HG02870 (cell line): ENCODE measurements at regions not wholly inside any gene's neighbourhood (a gene's known extent, or its start where the extent isn't known, plus 50 kb on each side); places are given as distances from the start of the nearest gene placed in this dataset.
A peak's percentile ranks its signal among the peaks of the same experiment; 100 is the strongest.

Experiments
- ATAC-seq: cut with Tn5 transposase; IDR thresholded peaks from one replicate; pipeline ENCODE4 v1.9.1; 2021; ENCODE audit warnings: mild to moderate bottlenecking, moderate library complexity; ENCODE audit not compliant: unreplicated experiment

GRCh38 chrX:39165185-39165584, 363.9 kb downstream of the MID1IP1 start:
- no peak for ATAC-seq

GRCh38 chrX:39165773-39166172, 364.5 kb downstream of the MID1IP1 start:
- no peak for ATAC-seq

DNA sequence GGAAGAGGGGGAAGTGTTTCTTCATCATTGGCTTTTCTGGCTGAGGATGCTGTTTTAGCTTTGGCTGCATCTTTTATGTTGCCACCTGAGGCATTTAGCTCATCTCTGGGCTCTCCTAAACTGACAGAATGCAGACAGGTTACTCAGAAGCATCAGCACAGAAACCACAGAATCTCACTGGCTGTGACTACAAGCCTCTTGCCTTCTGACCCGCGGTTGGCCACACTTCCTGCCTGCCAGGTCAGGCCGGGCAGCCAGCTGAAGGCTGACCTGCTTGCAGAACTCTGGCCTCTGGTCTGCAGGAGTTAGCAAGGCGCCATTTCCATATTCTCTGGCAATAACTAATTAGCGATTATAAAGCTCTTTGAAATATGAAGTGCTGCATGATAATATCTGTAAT, 366.5 kb downstream of the MID1IP1 start:
- no peak for ATAC-seq

GRCh38 chrX:39168609-39169008, 367.4 kb downstream of the MID1IP1 start:
- ATAC-seq, result no peak

- no peak for ATAC-seq
Measured at GRCh38 chrX:39169976-39170375, 368.7 kb downstream of the MID1IP1 start.

DNA sequence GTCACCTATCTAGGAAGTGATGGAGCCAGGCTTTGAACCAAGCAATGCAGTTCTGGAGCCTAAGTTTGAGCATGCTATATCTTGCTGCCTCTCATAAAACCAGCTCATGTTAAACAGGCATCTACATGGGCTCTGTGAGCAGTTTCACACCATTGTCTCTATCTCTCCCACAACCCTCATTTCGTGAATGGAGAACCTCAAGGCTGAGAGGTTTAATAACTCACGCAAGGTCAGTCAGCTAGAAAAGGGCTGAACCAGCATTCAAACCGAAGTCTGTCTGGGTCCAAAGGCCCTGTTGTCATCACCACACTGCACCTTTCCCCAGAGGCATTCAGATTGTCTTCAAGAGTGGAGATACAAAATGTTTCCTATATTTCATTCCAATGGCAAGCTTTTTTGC, 369.2 kb downstream of the MID1IP1 start:
- no peak for ATAC-seq

DNA sequence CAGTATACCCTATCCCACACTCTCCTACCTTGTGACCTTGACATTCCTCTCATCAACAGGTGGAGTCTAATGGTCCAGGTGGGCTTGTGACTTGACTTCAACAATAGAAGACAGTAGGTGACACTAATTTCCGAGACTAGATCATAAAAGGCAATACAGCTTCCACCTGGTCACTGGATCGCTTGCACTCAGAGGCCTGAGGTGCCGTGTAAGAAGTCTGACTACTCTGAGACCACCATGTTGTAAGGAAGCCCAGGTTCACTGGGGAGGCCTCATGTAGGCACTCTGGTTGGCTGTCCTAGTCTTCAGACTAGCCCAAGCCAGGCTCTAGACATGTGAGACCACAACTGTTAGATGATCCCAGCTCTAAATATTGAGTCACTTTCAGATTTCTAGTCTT, 370.4 kb downstream of the MID1IP1 start:
- ATAC-seq, result no peak

DNA sequence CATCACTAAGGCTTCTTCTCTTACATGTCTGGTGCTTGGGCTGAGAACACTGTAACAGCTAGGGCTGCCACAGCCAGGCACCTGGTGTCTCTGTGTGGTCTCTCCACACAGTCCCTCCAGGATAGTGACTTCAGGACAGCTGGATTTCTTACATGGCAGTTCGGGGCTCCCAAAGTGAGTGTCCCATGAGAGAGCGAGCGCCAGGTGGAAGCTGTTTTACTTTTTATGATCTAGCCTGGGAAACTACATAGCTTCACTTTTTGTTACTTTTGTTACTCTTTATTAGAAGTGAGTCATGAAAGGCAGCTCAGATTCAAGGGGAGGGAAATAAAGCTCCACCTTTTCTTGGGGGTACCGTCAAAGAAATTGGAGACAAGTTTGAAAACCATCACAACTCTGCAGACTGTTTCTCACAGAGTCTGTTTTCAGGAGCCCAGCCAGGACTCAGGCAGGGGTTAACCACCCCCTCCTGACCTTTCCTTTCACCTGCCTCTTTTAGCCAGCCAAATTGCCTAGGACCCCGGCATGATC, 373.0 kb downstream of the MID1IP1 start:
- ATAC-seq, result no peak

DNA sequence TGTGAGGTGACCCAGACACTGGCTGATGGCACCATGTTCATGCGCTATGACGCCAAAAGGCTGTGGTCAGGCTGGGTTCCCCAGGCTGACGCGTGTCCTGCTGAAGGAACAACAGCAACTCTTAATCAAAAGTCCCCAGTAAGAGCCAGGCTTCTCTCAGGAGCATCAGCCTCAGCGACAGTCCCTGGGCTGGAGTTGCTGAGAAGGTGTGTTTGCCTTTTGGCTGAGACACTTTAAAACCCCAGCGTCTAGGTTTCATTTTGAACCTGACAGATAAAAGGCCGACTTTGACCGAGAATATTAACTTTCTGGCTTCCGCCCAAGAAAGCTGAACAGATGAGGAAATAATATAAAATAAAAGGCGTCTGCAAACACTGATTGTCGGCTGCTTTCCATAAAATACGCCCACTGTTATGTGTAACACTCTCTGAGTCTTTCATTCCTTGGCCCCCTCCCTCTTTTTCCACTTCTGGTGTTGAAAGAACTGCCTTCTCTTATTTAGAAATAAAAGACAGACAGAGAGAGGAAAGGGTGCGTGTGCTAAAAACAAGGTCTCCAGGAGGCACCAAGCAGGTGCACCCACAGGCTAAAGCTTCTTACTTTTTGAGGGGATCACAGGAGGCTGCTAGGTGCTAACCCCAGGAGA, 373.6 kb downstream of the MID1IP1 start:
- ATAC-seq, result no peak

DNA sequence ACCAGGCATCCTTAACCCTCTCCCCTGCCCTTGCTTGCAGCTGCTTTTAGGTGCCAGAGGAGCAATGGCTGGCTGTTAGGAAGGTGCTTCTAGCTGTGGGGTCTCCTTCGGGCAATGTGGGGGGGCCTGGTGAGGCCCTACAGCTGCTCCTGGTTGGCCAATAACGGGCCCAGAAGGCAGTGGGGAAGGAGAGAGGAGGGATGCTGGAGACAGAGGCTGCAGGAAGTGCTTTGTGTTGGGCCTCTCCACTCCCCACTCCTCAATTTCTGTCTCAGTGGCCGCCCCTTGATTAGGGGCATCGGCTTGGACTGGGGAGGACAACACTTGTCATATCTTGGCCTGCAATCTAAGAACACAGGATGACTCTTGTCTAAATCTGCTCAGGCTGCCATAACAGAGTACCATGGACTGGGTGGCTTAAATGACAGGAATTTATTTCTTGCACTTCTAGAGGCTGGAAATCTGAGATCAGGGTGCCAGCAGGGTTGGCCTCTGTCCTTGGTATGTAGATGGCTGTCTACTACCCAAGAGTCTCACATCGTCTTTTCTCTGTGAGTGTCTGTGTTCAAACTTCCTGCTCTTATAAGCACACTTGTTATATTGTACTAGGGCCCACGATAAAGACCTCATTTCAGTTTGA, 374.3 kb downstream of the MID1IP1 start:
- ATAC-seq, result no peak

GRCh38 chrX:39176105-39176504, 374.8 kb downstream of the MID1IP1 start:
- no peak for ATAC-seq

DNA sequence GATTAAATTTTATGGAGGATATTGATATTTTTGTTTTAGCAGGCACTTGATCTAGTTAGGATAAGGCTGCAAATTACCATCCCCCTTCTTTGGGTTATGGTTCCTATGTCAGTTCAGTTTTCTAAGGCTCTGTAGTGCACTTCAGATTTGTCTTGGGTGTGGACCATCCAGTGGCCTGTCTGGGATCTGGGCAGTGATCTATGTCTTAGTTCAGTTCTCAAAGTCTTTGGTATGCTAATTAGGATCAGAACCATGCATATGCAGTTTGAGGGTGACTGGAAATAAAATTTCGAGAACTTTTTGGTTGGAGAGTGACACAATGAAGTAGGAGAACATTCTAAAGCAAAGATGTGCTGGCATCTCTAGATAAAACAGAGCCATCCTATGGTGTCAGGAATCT, 388.2 kb downstream of the MID1IP1 start:
- no peak for ATAC-seq

GRCh38 chrX:39194673-39195072, 393.4 kb downstream of the MID1IP1 start:
- no peak for ATAC-seq

DNA sequence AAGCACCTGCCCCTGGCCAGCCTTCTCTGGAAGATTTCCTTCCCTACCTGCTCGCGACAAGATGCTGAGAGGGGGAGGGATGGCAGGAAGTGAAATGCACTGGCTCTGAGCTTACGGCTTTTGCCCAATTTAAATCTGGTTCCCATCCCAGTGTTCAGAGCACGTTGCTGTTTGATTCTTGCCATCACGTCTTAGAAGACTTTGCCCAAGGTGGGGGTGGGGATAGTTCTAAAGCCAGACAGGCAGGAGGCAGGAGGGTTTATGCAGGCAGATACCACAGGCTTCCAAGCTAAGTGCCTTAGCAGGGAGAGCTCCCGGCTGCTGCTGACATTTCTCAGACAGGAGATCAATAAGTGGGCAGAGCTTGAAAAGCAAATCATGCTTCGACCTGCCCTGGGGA, 393.9 kb downstream of the MID1IP1 start:
- no peak for ATAC-seq

DNA sequence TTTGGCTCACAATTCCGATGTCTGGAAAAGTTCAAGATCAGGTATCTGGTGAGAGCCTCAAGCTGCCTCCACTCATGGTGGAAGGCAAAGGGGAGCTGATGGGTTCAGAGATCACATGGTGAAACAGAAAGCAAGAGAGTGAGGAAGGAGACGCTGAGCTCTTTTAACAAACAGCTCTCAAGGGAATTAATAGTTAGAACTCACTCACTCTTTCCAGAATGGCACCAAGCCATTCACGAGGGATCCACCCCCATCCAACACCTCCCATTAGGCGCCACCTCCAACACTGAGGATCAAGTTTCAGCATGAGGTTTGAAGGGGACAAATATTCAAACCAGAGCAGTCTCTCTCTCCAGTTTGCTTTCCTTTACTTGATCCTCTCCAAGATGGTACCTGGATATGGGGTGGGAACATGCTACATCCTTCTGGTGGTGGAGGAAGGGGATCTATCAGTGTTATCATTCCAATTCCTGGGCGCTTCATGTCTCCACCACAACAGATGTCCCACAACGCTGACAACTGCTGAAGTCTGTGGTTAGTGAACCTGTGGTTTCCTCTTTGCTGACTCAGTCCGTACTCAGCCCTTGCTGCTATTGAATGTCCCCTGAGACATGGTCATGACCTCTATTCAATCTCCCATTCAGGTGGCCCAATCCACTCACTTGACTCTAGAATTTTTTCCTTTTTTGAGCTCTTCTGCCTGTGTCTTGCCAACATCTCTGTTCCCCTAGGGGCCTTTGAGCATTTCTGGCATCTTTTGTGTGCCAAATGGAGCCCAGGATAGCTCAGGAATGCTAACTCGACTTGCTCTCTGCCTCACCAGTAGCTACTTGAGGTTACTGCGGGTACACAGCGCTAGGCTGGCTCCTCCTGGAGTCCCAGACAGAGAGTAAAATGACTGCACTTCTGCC, 395.2 kb downstream of the MID1IP1 start:
- ATAC-seq, result peak; percentile 95

- no peak for ATAC-seq
Measured at GRCh38 chrX:39199429-39199828, 398.2 kb downstream of the MID1IP1 start.

DNA sequence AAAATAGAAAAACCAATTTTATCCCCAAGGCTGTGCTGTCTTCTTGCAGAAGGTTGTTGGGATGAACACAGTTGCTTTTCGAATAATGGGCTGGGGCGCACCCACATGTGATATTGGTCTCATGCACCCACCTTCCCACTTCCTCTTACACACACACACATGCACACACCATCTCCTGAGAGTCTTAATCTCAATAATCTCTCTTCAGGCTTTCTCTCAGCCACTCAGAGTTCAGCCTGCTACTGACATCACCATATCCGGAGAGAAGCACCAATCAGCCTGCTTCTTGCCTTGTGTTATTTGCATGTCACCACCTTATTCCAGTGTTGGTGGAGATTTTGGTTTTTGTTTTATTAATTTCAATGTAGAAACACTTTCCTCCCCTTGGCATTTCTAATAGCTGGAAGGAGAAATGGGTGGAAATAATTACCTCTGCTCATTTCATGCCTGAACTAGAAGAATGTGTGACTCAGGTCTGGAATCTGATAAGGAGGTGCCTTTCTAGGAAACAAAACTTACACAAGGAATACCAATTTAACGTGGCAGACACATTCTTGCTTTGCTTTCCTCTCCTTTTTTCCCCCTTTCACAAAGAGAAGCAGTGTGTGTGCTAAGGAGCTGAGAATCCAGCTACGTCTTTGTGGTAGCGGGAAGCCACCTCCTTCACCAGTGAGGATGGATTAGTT, 400.2 kb downstream of the MID1IP1 start:
- no peak for ATAC-seq

- no peak for ATAC-seq
Measured at GRCh38 chrX:39202641-39203040, 401.4 kb downstream of the MID1IP1 start.

DNA sequence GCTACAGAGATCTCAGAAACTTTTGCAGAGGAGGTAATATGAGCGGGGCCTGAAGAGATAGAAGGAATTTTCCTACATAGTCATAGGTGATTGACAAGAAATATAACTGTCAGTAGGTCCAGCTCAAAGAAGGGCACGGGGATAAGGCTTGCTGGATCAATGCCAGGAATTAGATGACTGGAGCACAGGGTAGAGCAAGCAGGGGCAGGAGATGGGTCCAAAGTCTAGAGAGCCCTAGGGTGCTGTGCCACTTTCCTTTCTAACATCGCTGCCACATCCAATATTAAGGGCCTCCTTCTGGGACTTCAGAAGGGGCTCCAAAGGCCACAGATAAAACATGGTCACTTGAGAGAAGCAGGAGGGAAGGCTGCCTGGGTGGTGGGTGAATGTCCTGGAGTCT, 402.2 kb downstream of the MID1IP1 start:
- no peak for ATAC-seq

DNA sequence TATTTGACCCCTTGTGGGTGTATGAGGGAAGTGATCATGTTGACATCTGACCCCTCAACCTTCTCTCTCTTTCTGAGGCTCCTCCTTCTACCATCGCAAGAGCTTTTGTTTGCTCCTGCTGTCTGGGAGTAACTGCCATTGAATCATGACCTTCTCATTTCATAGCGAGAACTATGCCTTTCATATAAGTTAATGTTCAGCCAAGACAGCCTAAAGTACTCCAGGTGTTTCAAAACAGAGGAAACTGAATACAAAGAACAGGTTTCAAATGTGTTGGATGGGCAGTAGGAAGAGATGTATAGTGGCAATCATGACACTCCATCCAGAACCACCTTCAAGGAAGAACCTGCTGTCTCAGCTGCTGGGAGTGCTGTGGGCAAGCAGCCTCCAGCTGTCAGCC, 403.1 kb downstream of the MID1IP1 start:
- ATAC-seq, result no peak

GRCh38 chrX:39204945-39205344, 403.7 kb downstream of the MID1IP1 start:
- ATAC-seq, result no peak
